Medulla oblongata (tissue), 1 donor: ENCODE measurements at regions not wholly inside any gene's neighbourhood (a gene's known extent, or its start where the extent isn't known, plus 50 kb on each side); places are given as distances from the start of the nearest gene placed in this dataset.
"Not testable (repeated sequence)": the region's sequence is repeated elsewhere in the genome, so short reads cannot be mapped to it uniquely, and the experiment has no call there.

Experiments
- DNase-seq: peaks from one replicate; pipeline ENCODE4 v3.0.0-alpha.2; 2015; ENCODE audit errors: extremely low spot score

GRCh38 chr14:21846227-21846885, 172.7 kb upstream of the OR4E1 start:
- peak; percentile 19 for DNase-seq

DNA sequence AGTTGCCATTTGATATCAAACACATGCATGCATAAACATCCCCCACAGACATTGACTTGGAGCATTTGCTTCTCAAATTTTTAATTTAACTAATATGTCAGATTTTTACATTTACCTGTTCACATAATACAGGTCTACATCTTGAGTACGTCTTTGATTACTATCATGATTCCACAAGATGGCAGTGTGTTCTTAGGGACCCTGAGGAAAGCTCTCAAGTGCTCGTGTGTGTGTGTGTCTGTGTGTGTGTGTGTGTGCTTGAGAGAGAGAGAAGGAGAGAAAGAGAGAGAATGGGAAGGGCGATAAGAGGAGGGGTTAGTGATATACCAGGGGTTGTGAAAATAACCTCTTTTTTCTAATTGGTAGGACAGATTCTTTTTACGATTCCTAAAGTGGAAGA, 167.1 kb upstream of the OR4E1 start:
- DNase-seq: no peak

DNA sequence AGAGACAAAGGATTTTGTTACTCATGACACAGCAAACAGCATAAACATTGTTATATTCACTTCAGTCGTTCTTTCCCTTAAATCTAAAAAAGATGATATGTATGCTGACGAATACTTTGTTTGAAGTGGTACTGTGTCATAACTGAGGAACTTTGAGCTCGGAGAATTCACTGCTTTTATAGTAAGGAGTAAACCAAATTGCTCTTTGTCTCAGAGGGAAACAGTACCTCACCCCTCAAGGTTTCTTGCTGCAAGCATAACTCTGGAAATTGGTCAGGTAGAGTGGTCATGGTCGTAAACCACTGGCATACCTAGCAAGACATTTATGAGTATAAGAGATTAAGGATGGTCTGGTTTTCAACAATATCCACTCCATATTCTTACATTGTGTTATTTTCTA, 160.2 kb upstream of the OR4E1 start:
- no peak for DNase-seq

DNA sequence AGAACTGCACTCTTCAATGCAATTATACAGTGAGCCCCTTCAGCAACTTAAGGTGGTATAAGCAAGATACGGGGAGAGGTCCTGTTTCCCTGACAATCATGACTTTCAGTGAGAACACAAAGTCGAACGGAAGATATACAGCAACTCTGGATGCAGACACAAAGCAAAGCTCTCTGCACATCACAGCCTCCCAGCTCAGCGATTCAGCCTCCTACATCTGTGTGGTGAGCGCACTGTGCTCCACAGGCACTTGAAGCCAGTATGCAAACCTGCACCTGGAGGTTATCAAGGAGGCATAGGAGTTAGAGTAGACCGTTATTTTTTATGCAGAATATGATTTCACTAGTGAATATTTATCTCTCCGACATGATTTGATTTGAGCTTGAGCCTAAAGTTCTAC, 152.2 kb upstream of the OR4E1 start:
- no peak for DNase-seq

- DNase-seq: peak; percentile 12
These were observed 151.6 kb upstream of the OR4E1 start for GRCh38 chr14:21825149-21825743.

DNA sequence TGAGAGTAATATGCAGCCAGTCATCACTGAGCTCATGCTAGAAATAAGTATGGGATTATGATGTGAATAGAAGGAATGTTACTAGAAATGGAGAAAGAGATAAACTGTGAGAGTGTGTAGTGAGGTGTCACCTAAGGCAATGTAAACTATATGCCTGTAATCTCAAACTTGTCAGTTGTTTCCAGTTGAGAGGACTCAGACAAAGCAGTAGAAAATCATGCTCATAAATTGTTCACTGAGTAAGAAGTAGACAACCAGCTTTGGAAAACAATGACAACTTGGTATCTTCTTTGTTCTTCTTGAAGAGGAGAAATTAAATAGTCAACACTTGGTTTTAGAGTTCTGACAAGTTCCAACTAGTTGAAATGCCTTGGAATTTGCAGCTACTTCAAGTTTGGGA, 148.5 kb upstream of the OR4E1 start:
- no peak for DNase-seq

- no peak for DNase-seq
These were observed 147.0 kb upstream of the OR4E1 start for GRCh38 chr14:21820631-21821030.

DNA sequence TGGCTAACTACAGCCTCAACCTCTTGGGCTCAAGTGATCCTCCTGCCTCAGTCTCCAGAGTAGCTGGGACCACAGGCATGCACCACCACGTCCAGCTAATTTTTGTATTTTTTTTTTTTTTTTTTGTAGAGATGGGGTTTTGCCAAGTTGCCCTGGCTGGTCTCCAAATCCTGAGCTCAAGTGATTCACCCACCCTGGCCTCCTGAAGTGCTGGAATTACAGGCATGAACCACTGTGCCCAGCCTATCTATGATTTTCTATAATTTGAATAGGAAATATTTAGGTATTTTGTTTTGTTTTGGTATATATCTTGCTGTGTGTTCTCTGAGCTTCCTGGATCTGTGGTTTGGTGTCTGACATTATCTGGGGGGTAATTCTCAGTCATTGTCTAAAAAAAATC, 146.3 kb upstream of the OR4E1 start:
- DNase-seq: not testable (repeated sequence)

- DNase-seq: not testable (repeated sequence)
These were observed 143.4 kb upstream of the OR4E1 start for GRCh38 chr14:21817010-21817409.

DNA sequence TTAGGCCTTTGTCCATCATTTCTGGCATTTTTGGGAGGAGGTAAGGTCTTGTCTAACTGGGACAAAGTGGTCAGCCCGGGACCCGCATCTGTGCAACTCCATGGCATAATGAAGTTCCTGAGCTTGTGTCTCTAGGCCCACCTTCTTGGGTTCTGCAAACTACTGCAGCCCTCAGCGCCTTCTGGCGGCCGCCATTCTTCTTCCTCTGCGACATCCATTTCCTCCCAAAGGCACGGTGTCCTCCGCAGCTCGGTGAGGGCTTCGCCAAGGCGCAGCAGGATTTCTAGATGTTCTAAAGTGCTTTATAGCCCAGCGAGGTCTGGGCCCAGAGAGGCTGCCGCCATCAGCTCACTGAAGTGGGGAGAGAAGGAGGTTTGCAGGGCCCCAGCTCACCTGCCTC, 134.4 kb upstream of the OR4E1 start:
- no peak for DNase-seq

DNA sequence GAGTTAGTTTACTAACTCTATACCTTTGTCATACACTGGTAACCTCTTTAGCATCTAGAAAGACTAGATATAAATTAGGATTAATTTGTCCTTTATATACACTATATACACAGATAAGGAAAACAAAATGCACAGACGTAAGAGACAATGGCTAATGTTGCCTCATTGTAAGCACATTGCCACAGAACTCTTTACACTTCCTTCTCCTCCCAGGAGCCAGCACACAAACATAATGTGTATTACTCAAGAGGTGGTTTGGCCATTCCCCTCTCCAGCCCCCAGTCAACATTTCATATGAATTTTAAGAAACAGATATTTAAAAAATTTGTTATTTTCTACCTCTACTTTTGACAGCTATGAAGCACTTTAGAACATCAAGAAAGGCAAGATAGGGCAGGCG, 131.4 kb upstream of the OR4E1 start:
- no peak for DNase-seq

GRCh38 chr14:21802441-21802840, 128.8 kb upstream of the OR4E1 start:
- peak; percentile 58 for DNase-seq

GRCh38 chr14:21796916-21797315, 123.3 kb upstream of the OR4E1 start:
- DNase-seq: peak; percentile 7

DNA sequence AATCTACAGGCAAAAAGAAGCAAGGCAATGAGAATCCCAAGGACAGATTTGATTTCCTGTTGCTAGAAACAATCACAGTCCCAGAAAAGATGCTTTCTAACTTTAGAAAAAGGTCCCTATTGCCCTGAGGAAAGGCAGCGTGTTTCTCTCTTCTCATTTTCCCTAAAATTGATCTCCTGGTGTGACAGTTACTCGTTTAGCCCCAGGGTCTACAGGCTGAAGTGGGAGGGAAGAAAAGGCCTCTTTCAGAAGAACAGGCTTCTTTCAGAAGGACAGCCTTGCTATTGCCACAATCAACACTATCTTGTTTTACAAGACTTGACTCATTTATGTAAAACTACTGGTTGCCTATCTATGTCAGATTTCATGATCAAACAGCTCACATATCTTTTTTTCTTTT, 121.8 kb upstream of the OR4E1 start:
- DNase-seq: no peak

GRCh38 chr14:21791749-21792148, 118.1 kb upstream of the OR4E1 start:
- DNase-seq: no peak

DNA sequence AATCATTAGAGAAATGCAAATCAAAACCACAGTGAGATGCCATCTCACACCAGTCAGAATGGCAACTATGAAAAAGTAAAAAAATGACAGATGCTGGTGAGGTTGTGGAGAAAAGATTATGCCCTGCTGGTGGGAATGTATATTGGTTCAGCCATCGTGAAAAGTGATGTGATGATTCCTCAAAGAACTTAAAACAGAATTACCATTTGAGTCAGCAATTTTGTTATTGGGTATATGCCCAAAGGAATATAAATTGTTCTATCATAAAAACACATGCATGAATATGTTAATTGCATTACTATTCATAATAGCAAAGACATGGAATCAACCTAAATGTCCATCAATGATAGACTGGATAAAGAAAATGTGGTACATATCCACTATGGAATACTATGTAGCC, 115.1 kb upstream of the OR4E1 start:
- not testable (repeated sequence) for DNase-seq

DNA sequence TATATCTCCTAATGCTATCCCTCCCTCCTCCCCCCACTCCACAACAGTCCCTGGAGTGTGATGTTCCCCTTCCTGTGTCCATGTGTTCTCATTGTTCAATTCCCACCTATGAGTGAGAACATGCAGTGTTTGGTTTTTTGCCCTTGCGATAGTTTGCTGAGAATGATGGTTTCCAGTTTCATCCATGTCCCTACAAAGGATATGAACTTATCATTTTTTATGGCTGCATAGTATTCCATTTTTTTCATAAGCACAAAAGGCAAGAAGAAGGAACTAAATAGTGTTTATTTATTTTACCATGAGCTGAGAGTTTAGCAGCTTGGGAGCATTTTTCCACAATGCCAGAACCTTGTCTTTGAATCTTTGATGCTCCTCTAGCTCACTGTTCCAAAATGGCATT, 113.6 kb upstream of the OR4E1 start:
- DNase-seq: not testable (repeated sequence)

- DNase-seq: no peak
These were observed 107.9 kb upstream of the OR4E1 start for GRCh38 chr14:21781543-21781942.

DNA sequence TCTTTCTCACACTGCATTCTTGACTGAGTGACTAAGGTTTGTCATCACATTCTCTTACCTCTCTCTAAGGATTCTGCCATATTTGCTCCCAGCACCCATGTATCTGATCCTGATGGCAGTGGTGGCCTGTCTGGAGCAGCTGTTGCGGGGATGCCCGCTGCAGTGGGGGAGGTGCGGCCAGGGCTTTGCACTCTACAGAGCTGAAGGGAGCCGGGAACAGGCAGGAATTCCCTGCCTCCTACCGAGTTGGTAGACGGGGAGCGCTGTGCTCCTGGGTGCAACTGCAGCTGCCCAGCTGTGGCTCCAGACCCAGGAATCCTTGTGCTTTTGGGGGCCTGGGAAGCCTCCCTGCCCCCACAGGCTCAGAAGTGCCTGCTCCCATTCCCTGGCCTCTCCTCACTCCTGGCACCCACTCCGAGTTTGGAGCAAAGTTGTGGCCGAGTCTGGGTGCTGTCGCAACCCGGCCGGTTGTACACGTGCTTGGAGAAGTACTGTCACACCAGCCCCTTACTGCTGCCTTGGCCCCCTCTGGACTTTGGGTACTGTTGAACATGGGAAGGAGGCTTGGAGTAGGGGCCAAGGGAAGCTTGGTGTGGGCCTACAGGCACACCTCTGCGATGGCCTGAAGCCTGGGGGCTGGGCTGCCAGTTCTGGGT, 106.9 kb upstream of the OR4E1 start:
- no peak for DNase-seq

DNA sequence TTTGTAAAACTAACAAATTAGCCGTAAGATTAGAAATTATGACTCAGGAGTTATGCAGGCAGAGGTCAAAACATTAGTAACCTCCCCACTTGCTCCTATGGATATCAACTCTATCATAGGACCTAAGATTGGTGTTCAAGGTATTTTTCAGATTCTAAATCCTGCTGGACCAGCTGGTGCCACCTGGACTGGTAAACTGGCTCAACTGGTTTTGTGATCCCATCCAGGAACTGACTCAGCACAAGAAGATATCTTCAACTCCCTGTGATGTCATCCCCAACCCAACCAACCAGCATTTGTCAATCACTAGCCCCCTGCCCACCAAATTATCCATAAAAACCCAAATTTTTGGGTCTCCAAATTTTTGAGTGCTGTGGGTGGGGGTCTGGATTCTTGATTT, 98.1 kb upstream of the OR4E1 start:
- DNase-seq: no peak

GRCh38 chr14:21768875-21769257, 95.2 kb upstream of the OR4E1 start:
- no peak for DNase-seq

DNA sequence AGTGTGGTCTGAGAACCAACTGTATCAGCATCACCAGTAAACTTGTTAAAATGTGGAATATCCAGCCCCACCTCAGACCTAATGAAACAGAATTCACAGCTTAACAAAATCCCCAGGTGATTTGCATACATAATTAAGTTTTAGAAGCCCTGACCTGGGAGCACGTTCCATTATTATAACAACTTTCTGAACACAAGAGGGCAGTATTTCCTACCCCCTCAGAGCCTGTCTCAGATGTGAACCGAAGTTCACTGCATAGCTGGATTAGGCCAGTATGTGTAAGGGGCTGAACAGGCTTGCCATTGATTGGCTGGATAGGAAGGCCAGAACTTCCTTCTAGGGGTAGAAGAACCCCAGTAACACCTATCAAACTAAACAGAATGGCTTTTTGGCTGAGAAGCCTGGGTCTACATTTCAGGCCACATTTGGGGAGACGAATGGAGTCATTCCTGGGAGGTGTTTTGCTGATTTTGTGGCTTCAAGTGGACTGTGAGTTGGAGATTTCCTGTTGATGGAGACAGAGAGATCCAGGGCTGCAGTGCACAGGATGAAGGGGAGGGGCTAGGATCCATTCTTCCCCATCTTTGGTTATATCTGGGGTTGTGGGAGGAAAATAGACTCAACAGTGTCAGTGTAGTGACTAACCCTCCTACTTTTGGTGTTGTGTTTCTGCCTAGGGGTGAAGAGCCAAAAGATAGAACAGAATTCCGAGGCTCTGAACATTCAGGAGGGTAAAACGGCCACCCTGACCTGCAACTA, 94.7 kb upstream of the OR4E1 start:
- peak; percentile 22 for DNase-seq

DNA sequence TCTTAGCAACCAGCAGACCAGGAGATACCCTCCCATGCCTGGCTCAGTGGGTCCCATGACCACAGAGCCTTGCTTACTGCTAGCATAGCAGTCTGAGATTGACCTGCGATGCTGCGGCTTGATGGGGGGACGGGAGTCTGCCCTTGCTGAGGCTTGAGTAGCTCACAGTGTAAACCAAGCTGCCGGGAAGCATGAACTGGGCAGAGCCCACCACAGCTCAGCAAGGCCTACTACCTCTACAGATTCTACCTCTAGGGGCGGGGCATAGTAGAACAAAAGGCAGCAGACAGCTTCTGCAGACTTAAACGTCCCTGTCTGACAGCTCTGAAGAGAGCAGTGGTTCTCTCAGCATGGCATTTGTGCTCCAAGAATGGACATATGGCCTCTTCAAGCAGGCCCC, 86.7 kb upstream of the OR4E1 start:
- not testable (repeated sequence) for DNase-seq
